CD4-positive, alpha-beta T cell (primary cell): ENCODE measurements at regions not wholly inside any gene's neighbourhood (a gene's known extent, or its start where the extent isn't known, plus 50 kb on each side); places are given as distances from the start of the nearest gene placed in this dataset.

Source experiments
- ATAC-seq: fragments of 200-7000 bp; cut with Tn5 transposase; one replicate; pipeline ENCODE4 v1.10.0; 2022; ENCODE audit warnings: mild to moderate bottlenecking; ENCODE audit not compliant: poor library complexity
- CTCF ChIA-PET: fragments of 350-600 bp; sonication (Branson Sonifier 250); formaldehyde crosslinking; loops from one replicate; lab custom pipeline; 2021; ENCODE audit warnings: antibody characterized with exemption, inconsistent platforms; lab: Charles Lee
- POLR2A ChIA-PET: fragments of 350-600 bp; sonication (Branson Sonifier 250); formaldehyde crosslinking; loops from one replicate; lab custom pipeline; 2021; ENCODE audit warnings: antibody characterized with exemption, inconsistent platforms; lab: Charles Lee
- DNase-seq, 14 experiments: peaks; one replicate each; pipeline ENCODE4 v3.0.0-alpha.2; 2013 to 2020; ENCODE audit warnings: mixed read lengths in 2 of 14
- H3K27ac ChIP-seq, 2 donors: one replicate each; pipeline versions ENCODE4 v1.5.1 to v1.7.0; 2013; ENCODE audit warnings: low read length in 2 of 2, low read depth in 1 of 2, mild to moderate bottlenecking in 1 of 2
- H3K27me3 ChIP-seq, 2 experiments: 1 replicate in 1 of 2; 2 replicates in 1 of 2; pipeline versions ENCODE4 v1.6.1 to v1.7.0; 2013; ENCODE audit warnings: low read length in 2 of 2, control low read depth in 1 of 2, mild to moderate bottlenecking in 1 of 2, moderate library complexity in 1 of 2; ENCODE audit not compliant: insufficient read depth in 2 of 2, control insufficient read depth in 1 of 2
- H3K36me3 ChIP-seq: one replicate; pipeline ENCODE4 v1.6.1; 2013; ENCODE audit warnings: low read length, control low read depth; ENCODE audit not compliant: insufficient read depth
- H3K4me1 ChIP-seq: one replicate; pipeline ENCODE4 v1.6.1; 2013; ENCODE audit warnings: low read length, control low read depth; ENCODE audit not compliant: insufficient read depth
- H3K4me3 ChIP-seq: one replicate; pipeline ENCODE4 v1.5.1; 2013; ENCODE audit warnings: mild to moderate bottlenecking, low read length, moderate library complexity
- H3K9me3 ChIP-seq, 2 experiments: 1 replicate in 1 of 2; 2 replicates in 1 of 2; pipeline versions ENCODE4 v1.6.1 to v1.7.0; 2013; ENCODE audit warnings: low read length in 2 of 2, mild to moderate bottlenecking in 2 of 2, control low read depth in 1 of 2, moderate library complexity in 1 of 2; ENCODE audit not compliant: control insufficient read depth in 1 of 2, insufficient read depth in 1 of 2
- H3K27ac Mint-ChIP-seq: one replicate; pipeline ENCODE4 v1.8.0; 2020; ENCODE audit warnings: mixed read lengths
- H3K27me3 Mint-ChIP-seq: one replicate; pipeline ENCODE4 v1.8.0; 2021; ENCODE audit warnings: mixed read lengths
- H3K36me3 Mint-ChIP-seq: one replicate; pipeline ENCODE4 v1.8.0; 2021; ENCODE audit warnings: low read depth, mixed read lengths
- H3K4me1 Mint-ChIP-seq: one replicate; pipeline ENCODE4 v1.8.0; 2021; ENCODE audit warnings: low read depth, mixed read lengths
- H3K4me3 Mint-ChIP-seq: one replicate; pipeline ENCODE4 v1.8.0; 2020; ENCODE audit warnings: mild to moderate bottlenecking, mixed read lengths
- H3K9me3 Mint-ChIP-seq: one replicate; pipeline ENCODE4 v1.8.0; 2020; ENCODE audit warnings: mixed read lengths
- intact Hi-C, 2 experiments: fragments of 100-400 bp; cut with DNase I in 1 of 2; cut with micrococcal nuclease in 1 of 2; formaldehyde crosslinking; loops; one replicate each; pipeline versions ENCODE4 v1.15.1 to v1.9.0; 2023 to 2025; cut with DNase I, micrococcal nuclease
- TF ChIP-seq, protein P1 (sequence below): fragments of 200-600 bp; IDR thresholded peaks from one replicate; pipeline ENCODE4 v1.8.0; 2022; ENCODE audit warnings: antibody characterized with exemption, mild to moderate bottlenecking

DNA sequence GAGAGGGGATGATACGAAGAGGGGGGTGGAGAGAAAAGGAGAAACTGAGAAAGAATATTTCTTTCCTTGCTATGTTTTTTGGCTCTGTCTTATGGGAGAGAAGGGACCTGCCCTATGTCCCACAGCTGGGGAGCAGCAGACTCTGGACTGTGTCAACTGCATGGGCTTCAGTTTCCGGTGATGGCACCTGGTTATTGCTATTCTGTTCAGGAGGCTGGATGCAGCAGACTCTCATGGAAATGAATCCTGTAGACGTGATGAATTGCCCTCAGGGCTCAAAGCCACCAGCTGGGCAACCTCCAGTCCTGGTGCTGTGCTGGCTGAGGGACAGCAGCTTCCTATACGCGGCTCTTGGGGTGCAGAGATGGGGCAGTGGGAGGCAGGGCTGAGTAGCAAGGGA, 121.2 kb downstream of the HAPSTR1 start:
- DNase-seq, result no peak
- Mint-ChIP-seq H3K36me3 (no peaks in the 10 kb centered on the region), H3K9me3 (no peaks in the 10 kb centered on the region), H3K4me3 (no peak overlapping the region), H3K4me1 (no peaks in the 10 kb centered on the region), H3K27ac (no peak overlapping the region), H3K27me3 (peaks cover 18% of the 10 kb centered on the region)
- Histone ChIP-seq H3K27me3 (no peaks in the 10 kb centered on the region), H3K36me3 (no peaks in the 10 kb centered on the region), H3K4me3 (no peak overlapping the region), H3K4me1 (no peaks in the 10 kb centered on the region), H3K27ac (no peak overlapping the region), H3K9me3 (peaks cover 0 to 5% of the 10 kb centered on the region in 2 experiments)
- intact Hi-C loops, result no loop called here
- ChIA-PET POLR2A (no interaction called here), CTCF (no interaction called here)
- no peak for ATAC-seq
- TF ChIP-seq, protein P1, sequence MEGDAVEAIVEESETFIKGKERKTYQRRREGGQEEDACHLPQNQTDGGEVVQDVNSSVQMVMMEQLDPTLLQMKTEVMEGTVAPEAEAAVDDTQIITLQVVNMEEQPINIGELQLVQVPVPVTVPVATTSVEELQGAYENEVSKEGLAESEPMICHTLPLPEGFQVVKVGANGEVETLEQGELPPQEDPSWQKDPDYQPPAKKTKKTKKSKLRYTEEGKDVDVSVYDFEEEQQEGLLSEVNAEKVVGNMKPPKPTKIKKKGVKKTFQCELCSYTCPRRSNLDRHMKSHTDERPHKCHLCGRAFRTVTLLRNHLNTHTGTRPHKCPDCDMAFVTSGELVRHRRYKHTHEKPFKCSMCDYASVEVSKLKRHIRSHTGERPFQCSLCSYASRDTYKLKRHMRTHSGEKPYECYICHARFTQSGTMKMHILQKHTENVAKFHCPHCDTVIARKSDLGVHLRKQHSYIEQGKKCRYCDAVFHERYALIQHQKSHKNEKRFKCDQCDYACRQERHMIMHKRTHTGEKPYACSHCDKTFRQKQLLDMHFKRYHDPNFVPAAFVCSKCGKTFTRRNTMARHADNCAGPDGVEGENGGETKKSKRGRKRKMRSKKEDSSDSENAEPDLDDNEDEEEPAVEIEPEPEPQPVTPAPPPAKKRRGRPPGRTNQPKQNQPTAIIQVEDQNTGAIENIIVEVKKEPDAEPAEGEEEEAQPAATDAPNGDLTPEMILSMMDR, result no peak

DNA sequence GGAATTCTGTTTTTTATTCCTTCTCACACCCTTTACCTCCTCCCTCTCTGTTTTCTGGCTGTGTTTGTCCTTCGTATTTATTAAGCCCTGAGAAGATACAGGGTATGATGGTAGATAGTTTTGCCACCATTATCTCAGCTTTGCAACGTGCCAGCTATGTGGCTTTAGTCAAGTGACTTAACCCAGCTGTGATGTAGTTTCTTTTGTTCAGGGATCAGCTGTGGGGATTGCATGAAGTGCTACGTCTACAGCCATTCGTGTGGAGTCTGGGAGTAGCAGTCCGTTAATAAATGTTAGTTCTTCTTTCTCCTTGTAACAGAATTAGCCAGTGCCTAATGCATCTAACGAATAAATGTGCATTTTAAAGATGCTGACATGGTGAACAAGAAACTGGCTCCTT, 128.4 kb downstream of the HAPSTR1 start:
- ChIA-PET CTCF (no interaction called here), POLR2A (no interaction called here)
- Histone ChIP-seq H3K9me3 (no peaks in the 10 kb centered on the region), H3K27ac (no peak overlapping the region), H3K27me3 (peaks cover 0 to 2% of the 10 kb centered on the region in 2 experiments), H3K36me3 (no peaks in the 10 kb centered on the region), H3K4me3 (no peak overlapping the region), H3K4me1 (no peaks in the 10 kb centered on the region)
- Mint-ChIP-seq H3K4me3 (no peak overlapping the region), H3K27me3 (peaks cover 10% of the 10 kb centered on the region), H3K27ac (no peak overlapping the region), H3K9me3 (peaks cover 3% of the 10 kb centered on the region), H3K4me1 (no peaks in the 10 kb centered on the region), H3K36me3 (no peaks in the 10 kb centered on the region)
- intact Hi-C loops, result no loop called here
- TF ChIP-seq, protein P1, result no peak
- no peak for DNase-seq
- no peak for ATAC-seq

DNA sequence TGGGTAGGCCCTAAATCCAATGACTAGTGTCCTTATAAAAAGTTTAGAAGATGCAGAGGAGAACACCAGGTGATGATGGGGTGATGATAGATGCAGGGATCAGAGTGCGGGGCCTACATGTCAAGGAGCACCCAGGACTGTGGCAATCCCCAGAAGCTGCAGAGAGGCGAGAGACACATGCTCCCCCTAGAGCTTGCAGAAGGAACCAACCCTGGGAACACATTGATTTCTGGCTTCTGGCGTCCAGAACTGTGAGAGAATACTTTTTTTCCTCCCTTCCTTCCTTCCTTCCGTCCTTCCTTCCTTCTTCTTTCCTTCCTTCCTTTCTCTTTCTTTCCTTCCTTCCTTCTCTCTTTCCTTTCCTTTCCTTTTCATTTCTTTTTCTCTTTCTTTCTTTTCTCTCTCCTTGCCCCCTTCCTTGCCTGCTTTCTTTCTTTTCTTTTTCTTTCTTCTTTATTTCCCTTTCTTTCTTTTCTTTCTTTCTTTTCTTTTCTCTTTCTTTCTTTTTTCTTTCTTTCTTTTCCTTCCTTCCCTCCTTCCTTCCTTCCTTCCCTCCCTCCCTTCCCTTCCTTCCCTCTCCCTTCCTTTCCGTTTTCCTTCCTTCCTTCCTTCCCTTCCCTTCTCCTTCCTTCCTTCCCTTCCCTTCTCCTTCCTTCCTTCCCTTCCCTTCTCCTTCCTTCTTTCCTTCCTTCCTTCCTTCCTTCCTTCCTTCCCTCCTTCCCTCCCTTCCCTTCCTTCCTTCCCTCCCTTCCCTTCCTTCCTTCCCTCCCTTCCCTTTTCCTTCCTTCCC, 134.3 kb downstream of the HAPSTR1 start:
- no peaks in the 10 kb centered on the region for H3K36me3 ChIP-seq
- Mint-ChIP-seq H3K27me3 (peaks cover 21% of the 10 kb centered on the region), H3K4me3 (no peak overlapping the region), H3K4me1 (no peaks in the 10 kb centered on the region), H3K27ac (no peak overlapping the region), H3K36me3 (no peaks in the 10 kb centered on the region), H3K9me3 (peaks cover 3% of the 10 kb centered on the region)
- no peak overlapping the region for H3K4me3 ChIP-seq
- TF ChIP-seq, protein P1, result no peak
- intact Hi-C loops, result no loop called here
- ATAC-seq (no peak), DNase-seq (no peak)
- no peak overlapping the region for H3K27ac ChIP-seq
- ChIA-PET CTCF (no interaction called here), POLR2A (no interaction called here)
- no peaks in the 10 kb centered on the region for H3K4me1 ChIP-seq
- H3K27me3 ChIP-seq, result no peaks in the 10 kb centered on the region
- no peaks in the 10 kb centered on the region for H3K9me3 ChIP-seq
